ENCODE measurements at regions not wholly inside any gene's neighbourhood (a gene's known extent, or its start where the extent isn't known, plus 50 kb on each side); places are given as distances from the start of the nearest gene placed in this dataset.

- DNase-seq = no peak
- no peaks in the 10 kb centered on the region for H3K27me3 Mint-ChIP-seq
Observed at GRCh38 chr5:99955962-99956361, 579.2 kb upstream of the FAM174A start.

GRCh38 chr5:99955006-99955405, 580.2 kb upstream of the FAM174A start:
- DNase-seq = no peak
- CTCF ChIA-PET = no interaction called here
- Mint-ChIP-seq H3K27me3 (no peaks in the 10 kb centered on the region), H3K4me1 (no peaks in the 10 kb centered on the region), H3K4me3 (no peak overlapping the region), H3K36me3 (no peaks in the 10 kb centered on the region), H3K9me3 (no peaks in the 10 kb centered on the region), H3K27ac (no peak overlapping the region)

More at GRCh38 chr5:99955962-99956361, 579.2 kb upstream of the FAM174A start:
- H3K9me3 Mint-ChIP-seq = no peaks in the 10 kb centered on the region
- no peaks in the 10 kb centered on the region for H3K36me3 Mint-ChIP-seq
- no peak overlapping the region for H3K4me3 Mint-ChIP-seq
- H3K4me1 Mint-ChIP-seq = no peaks in the 10 kb centered on the region
- H3K27ac Mint-ChIP-seq = no peak overlapping the region
- CTCF ChIA-PET = no interaction called here

- Mint-ChIP-seq H3K9me3 (no peaks in the 10 kb centered on the region), H3K4me3 (no peak overlapping the region), H3K36me3 (no peaks in the 10 kb centered on the region), H3K4me1 (no peaks in the 10 kb centered on the region), H3K27ac (no peak overlapping the region), H3K27me3 (no peaks in the 10 kb centered on the region)
- CTCF ChIA-PET = no interaction called here
- DNase-seq = no peak
Observed at GRCh38 chr5:99949969-99950524, 585.1 kb upstream of the FAM174A start.

GRCh38 chr5:99949361-99949760, 585.8 kb upstream of the FAM174A start:
- Mint-ChIP-seq H3K27ac (no peak overlapping the region), H3K4me1 (no peaks in the 10 kb centered on the region), H3K9me3 (no peaks in the 10 kb centered on the region), H3K36me3 (no peaks in the 10 kb centered on the region), H3K27me3 (no peaks in the 10 kb centered on the region), H3K4me3 (no peak overlapping the region)
- no peak for DNase-seq
- CTCF ChIA-PET = no interaction called here

- H3K4me3 Mint-ChIP-seq = no peak overlapping the region
- CTCF ChIA-PET = no interaction called here
- no peaks in the 10 kb centered on the region for H3K27me3 Mint-ChIP-seq
- H3K4me1 Mint-ChIP-seq = no peaks in the 10 kb centered on the region
- DNase-seq = no peak
- no peak overlapping the region for H3K27ac Mint-ChIP-seq
- H3K9me3 Mint-ChIP-seq = no peaks in the 10 kb centered on the region
- H3K36me3 Mint-ChIP-seq = no peaks in the 10 kb centered on the region
Observed at GRCh38 chr5:99948850-99949249, 586.3 kb upstream of the FAM174A start.

- DNase-seq = no peak
- H3K4me3 Mint-ChIP-seq = no peak overlapping the region
- CTCF ChIA-PET = no interaction called here
- no peaks in the 10 kb centered on the region for H3K36me3 Mint-ChIP-seq
- no peak overlapping the region for H3K27ac Mint-ChIP-seq
- H3K9me3 Mint-ChIP-seq = no peaks in the 10 kb centered on the region
- no peaks in the 10 kb centered on the region for H3K27me3 Mint-ChIP-seq
- H3K4me1 Mint-ChIP-seq = no peaks in the 10 kb centered on the region
Observed at GRCh38 chr5:99945478-99946442, 589.4 kb upstream of the FAM174A start.

- Mint-ChIP-seq H3K9me3 (no peaks in the 10 kb centered on the region), H3K4me3 (no peak overlapping the region), H3K4me1 (no peaks in the 10 kb centered on the region), H3K27ac (no peak overlapping the region), H3K27me3 (no peaks in the 10 kb centered on the region), H3K36me3 (no peaks in the 10 kb centered on the region)
- CTCF ChIA-PET = no interaction called here
- DNase-seq = no peak
Observed at GRCh38 chr5:99940540-99940939, 594.6 kb upstream of the FAM174A start.

- Mint-ChIP-seq H3K27ac (no peak overlapping the region), H3K9me3 (no peaks in the 10 kb centered on the region), H3K4me1 (no peaks in the 10 kb centered on the region), H3K27me3 (no peaks in the 10 kb centered on the region), H3K4me3 (no peak overlapping the region), H3K36me3 (no peaks in the 10 kb centered on the region)
- DNase-seq = no peak
- CTCF ChIA-PET = no interaction called here
Observed at GRCh38 chr5:99936911-99937310, 598.3 kb upstream of the FAM174A start.

GRCh38 chr5:99929806-99930135, 605.4 kb upstream of the FAM174A start:
- Mint-ChIP-seq H3K9me3 (no peaks in the 10 kb centered on the region), H3K27me3 (no peaks in the 10 kb centered on the region), H3K4me3 (no peak overlapping the region), H3K4me1 (no peaks in the 10 kb centered on the region), H3K27ac (no peak overlapping the region), H3K36me3 (no peaks in the 10 kb centered on the region)
- CTCF ChIA-PET = no interaction called here
- no peak for DNase-seq

- no peaks in the 10 kb centered on the region for H3K9me3 Mint-ChIP-seq
- CTCF ChIA-PET = no interaction called here
- no peaks in the 10 kb centered on the region for H3K4me1 Mint-ChIP-seq
- no peaks in the 10 kb centered on the region for H3K27me3 Mint-ChIP-seq
- no peak for DNase-seq
- H3K36me3 Mint-ChIP-seq = no peaks in the 10 kb centered on the region
- no peak overlapping the region for H3K4me3 Mint-ChIP-seq
- H3K27ac Mint-ChIP-seq = no peak overlapping the region
Observed at GRCh38 chr5:99929067-99929805, 605.9 kb upstream of the FAM174A start.

GRCh38 chr5:99928490-99928889, 606.7 kb upstream of the FAM174A start:
- CTCF ChIA-PET = no interaction called here
- no peaks in the 10 kb centered on the region for H3K36me3 Mint-ChIP-seq
- H3K9me3 Mint-ChIP-seq = no peaks in the 10 kb centered on the region
- H3K4me3 Mint-ChIP-seq = no peak overlapping the region
- no peak for DNase-seq
- H3K27ac Mint-ChIP-seq = no peak overlapping the region
- H3K4me1 Mint-ChIP-seq = no peaks in the 10 kb centered on the region
- H3K27me3 Mint-ChIP-seq = no peaks in the 10 kb centered on the region

- Mint-ChIP-seq H3K4me3 (no peak overlapping the region), H3K9me3 (no peaks in the 10 kb centered on the region), H3K27me3 (no peaks in the 10 kb centered on the region), H3K27ac (no peak overlapping the region), H3K36me3 (no peaks in the 10 kb centered on the region), H3K4me1 (no peaks in the 10 kb centered on the region)
- no peak for DNase-seq
- CTCF ChIA-PET = interaction anchor here (0.6 kb wide), 1 partner anchor 20 kb away, joined by 5 read pairs; no protein-coding TSS in a partner anchor
Observed at GRCh38 chr5:99926463-99926862, 608.7 kb upstream of the FAM174A start.

GRCh38 chr5:99922386-99922785, 612.8 kb upstream of the FAM174A start:
- H3K27ac Mint-ChIP-seq = no peak overlapping the region
- H3K36me3 Mint-ChIP-seq = no peaks in the 10 kb centered on the region
- no peaks in the 10 kb centered on the region for H3K4me1 Mint-ChIP-seq
- H3K4me3 Mint-ChIP-seq = no peak overlapping the region
- H3K9me3 Mint-ChIP-seq = no peaks in the 10 kb centered on the region
- no peak for DNase-seq
- CTCF ChIA-PET = no interaction called here
- no peaks in the 10 kb centered on the region for H3K27me3 Mint-ChIP-seq

GRCh38 chr5:99911971-99912370, 623.2 kb upstream of the FAM174A start:
- Mint-ChIP-seq H3K4me3 (no peak overlapping the region), H3K9me3 (peaks cover 2% of the 10 kb centered on the region), H3K36me3 (no peaks in the 10 kb centered on the region), H3K27ac (no peak overlapping the region), H3K27me3 (no peaks in the 10 kb centered on the region), H3K4me1 (no peaks in the 10 kb centered on the region)
- CTCF ChIA-PET = no interaction called here
- DNase-seq = no peak

- H3K4me1 Mint-ChIP-seq = no peaks in the 10 kb centered on the region
- DNase-seq = no peak
- H3K27me3 Mint-ChIP-seq = no peaks in the 10 kb centered on the region
- peaks cover 2% of the 10 kb centered on the region for H3K9me3 Mint-ChIP-seq
- H3K36me3 Mint-ChIP-seq = no peaks in the 10 kb centered on the region
- H3K27ac Mint-ChIP-seq = no peak overlapping the region
- no peak overlapping the region for H3K4me3 Mint-ChIP-seq
- CTCF ChIA-PET = no interaction called here
Observed at GRCh38 chr5:99906776-99907175, 628.4 kb upstream of the FAM174A start.
